ENCODE measurements at regions not wholly inside any gene's neighbourhood (a gene's known extent, or its start where the extent isn't known, plus 50 kb on each side); places are given as distances from the start of the nearest gene placed in this dataset.

DNA sequence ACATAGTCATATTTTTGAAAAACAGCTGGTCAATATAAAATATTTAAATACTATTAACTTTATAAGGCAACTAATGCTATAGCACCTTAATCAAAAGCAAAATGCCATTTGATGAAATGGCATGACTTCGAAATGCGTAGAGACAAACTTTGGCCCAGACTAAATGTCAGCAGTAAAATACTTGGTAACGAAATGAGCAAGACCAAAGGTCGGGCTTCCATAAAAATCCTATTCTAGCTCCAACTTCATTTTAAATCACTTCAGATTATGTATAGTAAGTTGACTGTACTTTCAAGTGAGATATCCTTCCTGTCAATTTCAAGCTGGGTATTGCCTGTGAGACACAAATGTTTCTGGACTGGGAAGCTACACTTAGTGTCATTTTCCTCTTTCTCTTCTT lies 805.4 kb upstream of the ZNF608 start:
- Histone ChIP-seq H3K27ac (no peak overlapping the region), H3K27me3 (ENCODE audit: insufficient read depth, low read depth, severe bottlenecking) (no peaks in the 10 kb centered on the region), H3K36me3 (no peaks in the 10 kb centered on the region), H3K9me3 (ENCODE audit: severe bottlenecking) (no peaks in the 10 kb centered on the region), H3K4me3 (ENCODE audit: low read depth, low read length) (no peak overlapping the region)
- no peak for DNase-seq
- TF ChIP-seq, protein P1, sequence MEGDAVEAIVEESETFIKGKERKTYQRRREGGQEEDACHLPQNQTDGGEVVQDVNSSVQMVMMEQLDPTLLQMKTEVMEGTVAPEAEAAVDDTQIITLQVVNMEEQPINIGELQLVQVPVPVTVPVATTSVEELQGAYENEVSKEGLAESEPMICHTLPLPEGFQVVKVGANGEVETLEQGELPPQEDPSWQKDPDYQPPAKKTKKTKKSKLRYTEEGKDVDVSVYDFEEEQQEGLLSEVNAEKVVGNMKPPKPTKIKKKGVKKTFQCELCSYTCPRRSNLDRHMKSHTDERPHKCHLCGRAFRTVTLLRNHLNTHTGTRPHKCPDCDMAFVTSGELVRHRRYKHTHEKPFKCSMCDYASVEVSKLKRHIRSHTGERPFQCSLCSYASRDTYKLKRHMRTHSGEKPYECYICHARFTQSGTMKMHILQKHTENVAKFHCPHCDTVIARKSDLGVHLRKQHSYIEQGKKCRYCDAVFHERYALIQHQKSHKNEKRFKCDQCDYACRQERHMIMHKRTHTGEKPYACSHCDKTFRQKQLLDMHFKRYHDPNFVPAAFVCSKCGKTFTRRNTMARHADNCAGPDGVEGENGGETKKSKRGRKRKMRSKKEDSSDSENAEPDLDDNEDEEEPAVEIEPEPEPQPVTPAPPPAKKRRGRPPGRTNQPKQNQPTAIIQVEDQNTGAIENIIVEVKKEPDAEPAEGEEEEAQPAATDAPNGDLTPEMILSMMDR (IDR thresholded peaks at IDR 0.05; ENCODE audit: low read depth, low read length), result no peak

DNA sequence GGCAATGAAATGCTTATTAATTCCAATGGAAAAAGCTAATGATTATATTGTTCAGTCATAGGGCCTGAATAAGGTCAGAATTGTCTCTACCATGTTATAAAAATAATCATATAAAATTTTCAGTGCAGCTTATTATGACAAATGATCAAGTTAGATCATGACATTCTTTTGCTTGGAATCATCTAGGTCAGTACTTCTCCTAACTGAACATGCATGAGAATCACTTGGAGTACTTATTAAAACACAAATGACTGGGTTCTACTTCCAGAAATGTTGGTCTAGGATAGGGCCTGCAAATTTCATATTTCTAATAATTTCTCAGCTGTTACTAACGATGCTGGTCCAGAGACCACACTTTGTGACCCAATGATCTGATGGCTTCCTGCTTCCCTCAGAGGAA lies 806.0 kb upstream of the ZNF608 start:
- Histone ChIP-seq H3K9me3 (ENCODE audit: severe bottlenecking) (no peaks in the 10 kb centered on the region), H3K27me3 (ENCODE audit: insufficient read depth, low read depth, severe bottlenecking) (no peaks in the 10 kb centered on the region), H3K27ac (no peak overlapping the region), H3K36me3 (no peaks in the 10 kb centered on the region), H3K4me3 (ENCODE audit: low read depth, low read length) (no peak overlapping the region)
- no peak for DNase-seq
- TF ChIP-seq, protein P1 (IDR thresholded peaks at IDR 0.05; ENCODE audit: low read depth, low read length), result no peak

DNA sequence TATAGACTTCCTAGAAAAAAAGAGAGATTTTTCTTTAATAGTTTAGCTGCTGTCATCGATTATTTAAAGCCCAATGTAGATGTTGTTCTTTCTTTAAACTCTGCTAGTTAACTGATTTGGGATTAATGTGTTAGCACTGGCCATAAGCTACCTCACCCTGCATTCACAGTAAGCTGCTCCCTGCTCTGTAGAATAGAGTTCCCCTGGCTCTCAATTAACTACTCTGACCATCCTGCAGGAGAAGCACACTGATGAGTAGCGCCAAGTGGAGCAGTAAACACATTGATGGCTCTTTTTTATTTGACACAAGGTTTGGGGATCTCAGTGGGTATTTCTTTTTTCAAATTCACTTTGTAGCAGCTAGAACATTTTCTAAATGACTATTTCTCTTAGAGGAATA lies 807.9 kb upstream of the ZNF608 start:
- TF ChIP-seq, protein P1 (IDR thresholded peaks at IDR 0.05; ENCODE audit: low read depth, low read length), result no peak

DNA sequence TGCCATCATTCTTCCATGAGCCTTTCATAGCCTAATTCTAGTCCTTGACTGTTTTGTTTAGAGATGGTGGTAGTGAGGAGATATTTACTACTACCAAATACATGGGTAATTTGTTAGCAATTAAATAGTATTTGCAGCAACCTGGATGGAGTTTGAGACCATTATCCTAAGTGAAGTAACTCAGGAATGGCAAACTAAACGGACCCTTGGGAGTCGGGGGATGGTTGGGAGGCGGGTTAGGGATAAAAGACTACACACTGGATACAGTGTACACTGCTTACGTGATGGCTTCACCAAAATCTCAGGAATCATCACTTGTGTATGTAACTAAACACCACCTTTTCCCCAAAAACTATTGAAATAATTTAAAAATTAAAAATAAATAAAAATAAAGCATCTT lies 809.2 kb upstream of the ZNF608 start:
- DNase-seq, result no peak
- TF ChIP-seq, protein P1 (IDR thresholded peaks at IDR 0.05; ENCODE audit: low read depth, low read length), result no peak
- Histone ChIP-seq H3K9me3 (ENCODE audit: severe bottlenecking) (no peaks in the 10 kb centered on the region), H3K27me3 (ENCODE audit: insufficient read depth, low read depth, severe bottlenecking) (no peaks in the 10 kb centered on the region), H3K36me3 (no peaks in the 10 kb centered on the region), H3K27ac (no peak overlapping the region), H3K4me3 (ENCODE audit: low read depth, low read length) (no peak overlapping the region)

More for the DNA sequence above, 807.9 kb upstream of the ZNF608 start:
- H3K27me3 ChIP-seq (ENCODE audit: insufficient read depth, low read depth, severe bottlenecking), result no peaks in the 10 kb centered on the region
- no peaks in the 10 kb centered on the region for H3K9me3 ChIP-seq (ENCODE audit: severe bottlenecking)
- H3K4me3 ChIP-seq (ENCODE audit: low read depth, low read length), result no peak overlapping the region
- 0 out of 2 replicates have a peak overlapping the region, but pooled peaks have one; percentile 4 for H3K27ac ChIP-seq
- no peaks in the 10 kb centered on the region for H3K36me3 ChIP-seq
- peak; percentile 41 for DNase-seq

DNA sequence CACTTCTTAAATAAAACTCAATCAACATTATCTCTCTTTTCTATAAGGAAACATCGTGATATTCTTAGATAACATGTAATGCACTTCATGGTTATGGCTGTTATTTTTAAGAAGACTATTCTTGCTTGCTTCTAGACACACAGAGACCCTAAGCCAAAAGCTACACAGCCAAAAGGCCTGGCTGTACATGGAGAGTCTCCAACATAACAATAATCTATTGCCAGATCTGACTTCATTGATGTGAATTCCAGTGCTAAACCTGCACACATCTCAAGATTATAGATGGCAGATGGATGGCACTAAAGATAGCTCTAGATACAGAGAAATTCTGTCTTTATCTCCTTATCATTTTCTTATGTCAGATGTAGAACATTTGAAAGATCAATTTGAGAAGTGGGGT lies 811.6 kb upstream of the ZNF608 start:
- Histone ChIP-seq H3K27me3 (ENCODE audit: insufficient read depth, low read depth, severe bottlenecking) (no peaks in the 10 kb centered on the region), H3K36me3 (no peaks in the 10 kb centered on the region), H3K4me3 (ENCODE audit: low read depth, low read length) (no peak overlapping the region), H3K27ac (no peak overlapping the region), H3K9me3 (ENCODE audit: severe bottlenecking) (no peaks in the 10 kb centered on the region)
- TF ChIP-seq, protein P1 (IDR thresholded peaks at IDR 0.05; ENCODE audit: low read depth, low read length), result no peak
- DNase-seq, result no peak

DNA sequence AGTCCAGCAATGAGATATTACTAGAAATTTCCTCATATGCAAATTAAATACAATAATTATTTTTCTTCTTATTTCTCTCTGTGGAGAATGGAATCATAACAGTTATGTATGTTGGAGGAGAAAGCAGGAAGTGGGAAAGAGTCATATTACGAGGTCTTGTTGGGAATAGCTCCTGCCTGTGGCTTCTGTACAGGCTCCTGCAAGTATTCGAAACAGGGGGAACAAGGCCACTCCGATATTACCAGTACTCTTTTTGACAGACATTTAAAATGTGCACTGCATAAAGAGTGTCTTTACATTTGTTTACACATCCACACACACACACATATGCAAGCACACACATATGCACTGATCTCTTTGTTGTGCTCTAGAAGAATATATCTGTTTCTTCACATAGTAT lies 812.0 kb upstream of the ZNF608 start:
- no peaks in the 10 kb centered on the region for H3K36me3 ChIP-seq
- no peaks in the 10 kb centered on the region for H3K27me3 ChIP-seq (ENCODE audit: insufficient read depth, low read depth, severe bottlenecking)
- H3K4me3 ChIP-seq (ENCODE audit: low read depth, low read length), result no peak overlapping the region
- TF ChIP-seq, protein P1 (IDR thresholded peaks at IDR 0.05; ENCODE audit: low read depth, low read length), result no peak
- H3K9me3 ChIP-seq (ENCODE audit: severe bottlenecking), result no peaks in the 10 kb centered on the region
- no peak overlapping the region for H3K27ac ChIP-seq
- DNase-seq, result no peak

Measured in WERI-Rb-1 (cell line).